Erythroblast (primary cell): ENCODE measurements at regions not wholly inside any gene's neighbourhood (a gene's known extent, or its start where the extent isn't known, plus 50 kb on each side); places are given as distances from the start of the nearest gene placed in this dataset.

Experiments used
- GATA1 ChIP-seq: IDR thresholded peaks from 2 replicates; pipeline ENCODE4 v1.6.1; 2011; ENCODE audit warnings: low read depth, mild to moderate bottlenecking, control low read depth, low read length, moderate library complexity
- POLR2A ChIP-seq: IDR thresholded peaks from 2 replicates; pipeline ENCODE4 v1.6.1; 2011; ENCODE audit warnings: mild to moderate bottlenecking, low read length

- no peak for TF ChIP-seq POLR2A
- TF ChIP-seq GATA1: no peak
Observed at GRCh38 chr4:65152205-65152604, 518.1 kb downstream of the EPHA5 start.
